ENCODE measurements at regions not wholly inside any gene's neighbourhood (a gene's known extent, or its start where the extent isn't known, plus 50 kb on each side); places are given as distances from the start of the nearest gene placed in this dataset.
"Not testable (repeated sequence)": the region's sequence is repeated elsewhere in the genome, so short reads cannot be mapped to it uniquely, and the experiment has no call there.

DNA sequence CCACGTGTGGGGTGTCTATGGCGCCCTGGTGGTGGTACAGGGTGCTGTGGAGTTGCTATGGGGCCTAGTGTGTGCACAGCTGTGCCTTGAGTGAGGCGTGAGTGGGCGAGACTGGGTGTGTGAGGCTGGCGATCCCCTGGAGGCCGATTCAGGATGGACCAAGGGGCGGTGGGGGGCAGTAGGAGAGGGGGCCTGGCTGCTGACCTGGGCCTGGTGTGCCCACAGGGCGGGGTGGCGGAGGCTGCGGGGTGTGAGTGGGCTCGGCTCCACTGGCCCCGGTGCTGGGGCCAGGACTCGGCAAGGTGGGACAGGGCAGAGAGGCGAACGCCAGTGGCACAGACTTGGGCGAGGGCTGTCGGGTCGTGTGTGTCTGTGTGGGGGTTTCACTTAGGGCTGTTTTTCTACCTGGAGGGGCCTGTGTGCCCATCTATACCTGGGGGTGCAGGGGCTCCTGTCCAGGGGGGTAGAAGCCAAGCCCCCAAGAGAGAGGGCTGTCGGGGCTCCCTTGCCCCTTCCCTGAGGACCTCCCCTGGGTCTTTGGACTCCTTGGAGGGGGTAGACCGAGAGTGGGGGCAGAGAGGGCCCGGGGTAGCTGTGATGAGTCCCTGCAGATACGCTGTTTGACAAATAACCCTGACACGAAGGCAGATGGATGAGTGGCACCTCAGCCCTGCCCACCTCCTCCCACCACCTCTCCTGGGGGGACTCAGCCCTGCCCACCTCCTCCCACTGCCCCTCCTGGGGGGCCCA, 194.6 kb downstream of the TMEM121 start:
- TF ChIP-seq, protein P1, sequence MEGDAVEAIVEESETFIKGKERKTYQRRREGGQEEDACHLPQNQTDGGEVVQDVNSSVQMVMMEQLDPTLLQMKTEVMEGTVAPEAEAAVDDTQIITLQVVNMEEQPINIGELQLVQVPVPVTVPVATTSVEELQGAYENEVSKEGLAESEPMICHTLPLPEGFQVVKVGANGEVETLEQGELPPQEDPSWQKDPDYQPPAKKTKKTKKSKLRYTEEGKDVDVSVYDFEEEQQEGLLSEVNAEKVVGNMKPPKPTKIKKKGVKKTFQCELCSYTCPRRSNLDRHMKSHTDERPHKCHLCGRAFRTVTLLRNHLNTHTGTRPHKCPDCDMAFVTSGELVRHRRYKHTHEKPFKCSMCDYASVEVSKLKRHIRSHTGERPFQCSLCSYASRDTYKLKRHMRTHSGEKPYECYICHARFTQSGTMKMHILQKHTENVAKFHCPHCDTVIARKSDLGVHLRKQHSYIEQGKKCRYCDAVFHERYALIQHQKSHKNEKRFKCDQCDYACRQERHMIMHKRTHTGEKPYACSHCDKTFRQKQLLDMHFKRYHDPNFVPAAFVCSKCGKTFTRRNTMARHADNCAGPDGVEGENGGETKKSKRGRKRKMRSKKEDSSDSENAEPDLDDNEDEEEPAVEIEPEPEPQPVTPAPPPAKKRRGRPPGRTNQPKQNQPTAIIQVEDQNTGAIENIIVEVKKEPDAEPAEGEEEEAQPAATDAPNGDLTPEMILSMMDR (IDR thresholded peaks at IDR 0.05), result not testable (repeated sequence)
- not testable (repeated sequence) for TF ChIP-seq POLR2A (IDR thresholded peaks at IDR 0.05)

Data from testis (tissue), 2 donors.